Omental fat pad (tissue), 3 donors: ENCODE measurements at regions not wholly inside any gene's neighbourhood (a gene's known extent, or its start where the extent isn't known, plus 50 kb on each side); places are given as distances from the start of the nearest gene placed in this dataset.

Experiments used
- ATAC-seq: fragments of 150-250 bp; one replicate; pipeline ENCODE4 v1.9.1; 2016; ENCODE audit warnings: mild to moderate bottlenecking, moderate library complexity; ENCODE audit not compliant: low FRiP score
- DNase-seq: peaks from one replicate; pipeline ENCODE4 v3.0.0-alpha.2; 2019; ENCODE audit warnings: low spot score
- CTCF ChIP-seq, 3 donors: fragments of 450-650 bp; IDR thresholded peaks; one replicate each; pipeline ENCODE4 v1.5.1; 2016 to 2017; ENCODE audit warnings: antibody characterized with exemption in 3 of 3, mild to moderate bottlenecking in 3 of 3, moderate library complexity in 2 of 3

GRCh38 chr20:1761116-1761515 is 103.5 kb upstream of the SIRPG start:
- DNase-seq (no peak), ATAC-seq (no peak)
- TF ChIP-seq CTCF (IDR thresholded peaks at IDR 0.05) = no peak

DNA sequence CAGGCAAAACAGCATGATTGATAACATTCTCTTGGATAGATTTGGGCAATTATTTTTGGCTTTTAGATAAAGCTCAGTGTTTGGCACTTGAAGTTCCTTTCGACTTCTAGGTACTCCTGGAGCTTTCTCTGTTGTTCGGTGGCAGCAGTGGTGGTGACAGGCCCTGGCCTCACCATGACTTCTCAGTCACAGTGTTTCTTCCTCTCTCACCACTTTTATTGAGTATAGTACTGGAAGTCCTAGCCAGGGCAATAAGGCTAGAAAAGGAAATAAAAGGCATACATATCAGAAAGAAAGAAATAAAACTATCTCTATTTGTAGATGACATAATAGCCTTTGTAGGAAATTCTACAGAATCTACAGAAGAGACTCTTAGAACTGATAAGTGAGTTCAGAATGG is 101.2 kb upstream of the SIRPG start:
- no peak for DNase-seq
- no peak for ATAC-seq
- TF ChIP-seq CTCF (IDR thresholded peaks at IDR 0.05) = no peak

DNA sequence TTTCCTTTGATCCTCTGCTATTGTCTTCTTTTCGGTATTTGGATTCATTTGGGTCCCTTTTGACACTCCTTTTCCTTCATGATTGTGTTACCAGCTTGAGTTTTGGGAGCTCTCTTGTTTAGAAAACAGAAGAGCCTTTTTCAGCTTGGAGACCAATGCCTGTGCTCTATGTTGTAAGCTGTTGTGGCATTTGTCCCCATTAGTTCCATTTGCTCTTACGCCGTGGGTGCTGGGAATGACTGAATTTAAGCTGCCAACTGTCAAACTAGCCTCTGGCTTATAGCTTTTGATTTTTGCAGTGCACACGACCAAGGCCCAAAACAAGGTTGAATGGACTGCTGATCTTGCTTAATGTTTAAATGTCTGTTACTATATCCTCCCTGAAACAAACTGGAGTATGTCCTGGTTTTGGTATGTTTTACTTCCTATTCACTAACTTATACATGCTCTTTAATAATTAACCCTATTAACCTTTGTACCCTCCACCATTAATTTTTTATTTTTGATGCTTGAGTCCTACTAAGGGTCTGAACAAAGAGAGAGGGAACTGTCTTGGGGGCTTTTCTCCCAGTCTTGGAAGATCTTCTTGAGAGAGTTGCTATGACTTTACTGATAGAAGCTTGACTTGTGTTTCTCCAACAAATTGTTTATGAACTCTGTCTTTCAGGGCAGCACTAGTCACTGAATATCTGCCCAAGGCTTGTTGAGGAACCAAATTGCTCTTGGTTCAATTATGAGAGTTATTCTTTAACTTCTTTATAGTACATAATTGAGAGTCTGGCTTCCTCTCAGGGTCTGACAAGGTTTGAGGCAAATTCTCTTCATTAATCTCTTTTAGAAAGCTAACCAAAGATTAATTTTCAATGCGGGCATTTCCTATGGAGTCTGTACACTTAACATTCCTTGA is 100.3 kb upstream of the SIRPG start:
- ATAC-seq (no peak), DNase-seq (no peak)
- TF ChIP-seq CTCF (IDR thresholded peaks at IDR 0.05) = no peak

- ATAC-seq (no peak), DNase-seq (no peak)
- TF ChIP-seq CTCF (IDR thresholded peaks at IDR 0.05) = no peak
These were observed 99.5 kb upstream of the SIRPG start for GRCh38 chr20:1757072-1757471.

DNA sequence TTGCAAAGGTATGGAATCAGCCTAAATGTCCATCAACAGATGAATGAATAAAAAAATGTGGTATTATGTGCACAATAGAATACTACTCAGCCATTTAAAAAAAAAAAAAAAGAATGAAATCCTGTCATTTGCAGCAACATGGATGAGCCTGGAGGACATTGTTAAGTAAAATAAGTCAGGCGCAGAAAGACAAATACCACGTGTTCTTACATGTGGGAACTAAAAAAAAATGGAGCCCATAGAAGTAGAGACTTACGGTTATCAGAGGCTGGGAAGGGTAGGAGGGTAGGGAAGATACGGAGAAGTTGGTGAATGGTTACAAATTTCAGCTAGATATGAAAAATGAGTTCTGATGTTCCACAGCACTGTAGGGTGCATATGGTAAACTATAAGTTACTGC is 97.2 kb upstream of the SIRPG start:
- DNase-seq = no peak
- no peak for TF ChIP-seq CTCF (IDR thresholded peaks at IDR 0.05)
- no peak for ATAC-seq

DNA sequence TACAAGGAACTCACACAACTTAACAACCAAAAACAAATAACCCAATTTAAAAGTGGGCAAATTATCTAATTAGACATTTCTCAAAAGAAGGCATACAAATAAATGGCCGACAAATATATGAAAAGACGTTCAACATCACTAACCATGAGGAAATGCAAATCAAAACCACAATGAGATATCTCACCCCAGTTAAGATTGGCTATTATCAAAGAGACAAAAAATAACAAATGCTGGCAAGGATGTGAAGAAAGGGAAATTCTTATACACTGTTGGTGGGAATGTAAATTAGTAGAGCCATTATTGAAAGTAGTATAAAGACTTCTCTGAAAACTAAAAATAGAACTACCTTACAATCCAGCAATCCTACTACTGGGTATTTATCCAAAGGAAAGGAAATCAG is 96.7 kb upstream of the SIRPG start:
- ATAC-seq = no peak
- TF ChIP-seq CTCF (IDR thresholded peaks at IDR 0.05) = no peak
- DNase-seq = no peak

GRCh38 chr20:1752045-1752444 is 94.5 kb upstream of the SIRPG start:
- no peak for ATAC-seq
- DNase-seq = no peak
- TF ChIP-seq CTCF (IDR thresholded peaks at IDR 0.05) = no peak
